ENCODE measurements at regions not wholly inside any gene's neighbourhood (a gene's known extent, or its start where the extent isn't known, plus 50 kb on each side); places are given as distances from the start of the nearest gene placed in this dataset.

- no peak overlapping the region for H3K4me3 ChIP-seq (ENCODE audit: low read length)
- H3K27me3 ChIP-seq (ENCODE audit: insufficient read depth, low read length), result peaks cover 77% of the 10 kb centered on the region
- H3K9ac ChIP-seq (ENCODE audit: low read depth, low read length), result no peak overlapping the region
- no peak overlapping the region for H3K27ac ChIP-seq (ENCODE audit: low read length)
- H3K4me1 ChIP-seq (ENCODE audit: insufficient read depth, low read length), result peaks cover 12% of the 10 kb centered on the region; the same call in 1 of the 2 replicates
- no peaks in the 10 kb centered on the region for H3K36me3 ChIP-seq (ENCODE audit: insufficient read depth, low read depth, low read length)
- no peaks in the 10 kb centered on the region for H3K9me3 ChIP-seq (ENCODE audit: insufficient read depth, low read depth, low read length)
Observed at GRCh38 chr17:72408641-72409040, 287.8 kb downstream of the SOX9 start.

- H3K9me3 ChIP-seq (ENCODE audit: insufficient read depth, low read depth, low read length), result no peaks in the 10 kb centered on the region
- H3K27me3 ChIP-seq (ENCODE audit: insufficient read depth, low read length), result peaks cover 73% of the 10 kb centered on the region
- no peak overlapping the region for H3K4me3 ChIP-seq (ENCODE audit: low read length)
- H3K4me1 ChIP-seq (ENCODE audit: insufficient read depth, low read length), result peaks cover 12% of the 10 kb centered on the region; the same call in 1 of the 2 replicates
- no peaks in the 10 kb centered on the region for H3K36me3 ChIP-seq (ENCODE audit: insufficient read depth, low read depth, low read length)
- H3K27ac ChIP-seq (ENCODE audit: low read length), result no peak overlapping the region
- no peak overlapping the region for H3K9ac ChIP-seq (ENCODE audit: low read depth, low read length)
Observed at GRCh38 chr17:72409405-72410002, 288.7 kb downstream of the SOX9 start.

- Histone ChIP-seq H3K9ac (ENCODE audit: low read depth, low read length) (no peak overlapping the region), H3K27ac (ENCODE audit: low read length) (no peak overlapping the region), H3K36me3 (ENCODE audit: insufficient read depth, low read depth, low read length) (no peaks in the 10 kb centered on the region), H3K4me1 (ENCODE audit: insufficient read depth, low read length) (peaks cover 15% of the 10 kb centered on the region; the same call in 1 of the 2 replicates), H3K27me3 (ENCODE audit: insufficient read depth, low read length) (peaks cover 57% of the 10 kb centered on the region), H3K9me3 (ENCODE audit: insufficient read depth, low read depth, low read length) (no peaks in the 10 kb centered on the region), H3K4me3 (ENCODE audit: low read length) (no peak overlapping the region)
Observed at GRCh38 chr17:72411124-72411563, 290.3 kb downstream of the SOX9 start.

- Histone ChIP-seq H3K4me3 (ENCODE audit: low read length) (no peak overlapping the region), H3K9me3 (ENCODE audit: insufficient read depth, low read depth, low read length) (peaks cover 11% of the 10 kb centered on the region; the same call in 1 of the 2 replicates), H3K36me3 (ENCODE audit: insufficient read depth, low read depth, low read length) (no peaks in the 10 kb centered on the region), H3K4me1 (ENCODE audit: insufficient read depth, low read length) (peaks cover 5% of the 10 kb centered on the region; the same call in 1 of the 2 replicates), H3K9ac (ENCODE audit: low read depth, low read length) (no peak overlapping the region), H3K27ac (ENCODE audit: low read length) (no peak overlapping the region), H3K27me3 (ENCODE audit: insufficient read depth, low read length) (peaks cover 42% of the 10 kb centered on the region)
Observed at GRCh38 chr17:72412650-72413076, 291.8 kb downstream of the SOX9 start.

- Histone ChIP-seq H3K9ac (ENCODE audit: low read depth, low read length) (no peak overlapping the region), H3K36me3 (ENCODE audit: insufficient read depth, low read depth, low read length) (no peaks in the 10 kb centered on the region), H3K27me3 (ENCODE audit: insufficient read depth, low read length) (peaks cover 35% of the 10 kb centered on the region), H3K27ac (ENCODE audit: low read length) (no peak overlapping the region), H3K9me3 (ENCODE audit: insufficient read depth, low read depth, low read length) (peaks cover 16% of the 10 kb centered on the region; the same call in 1 of the 2 replicates), H3K4me3 (ENCODE audit: low read length) (no peak overlapping the region), H3K4me1 (ENCODE audit: insufficient read depth, low read length) (peaks cover 3% of the 10 kb centered on the region; the same call in 1 of the 2 replicates)
Observed at GRCh38 chr17:72413077-72414031, 292.5 kb downstream of the SOX9 start.

- Histone ChIP-seq H3K9me3 (ENCODE audit: insufficient read depth, low read depth, low read length) (peaks cover 17% of the 10 kb centered on the region; the same call in 1 of the 2 replicates), H3K27ac (ENCODE audit: low read length) (no peak overlapping the region), H3K36me3 (ENCODE audit: insufficient read depth, low read depth, low read length) (no peaks in the 10 kb centered on the region), H3K4me1 (ENCODE audit: insufficient read depth, low read length) (peaks cover 3% of the 10 kb centered on the region; the same call in 1 of the 2 replicates), H3K9ac (ENCODE audit: low read depth, low read length) (no peak overlapping the region), H3K27me3 (ENCODE audit: insufficient read depth, low read length) (peaks cover 28% of the 10 kb centered on the region), H3K4me3 (ENCODE audit: low read length) (no peak overlapping the region)
Observed at GRCh38 chr17:72414032-72414396, 293.2 kb downstream of the SOX9 start.

- H3K4me1 ChIP-seq (ENCODE audit: insufficient read depth, low read length), result peaks cover 3% of the 10 kb centered on the region; the same call in 1 of the 2 replicates
- peaks cover 17% of the 10 kb centered on the region; the same call in 1 of the 2 replicates for H3K9me3 ChIP-seq (ENCODE audit: insufficient read depth, low read depth, low read length)
- no peak overlapping the region for H3K9ac ChIP-seq (ENCODE audit: low read depth, low read length)
- H3K27me3 ChIP-seq (ENCODE audit: insufficient read depth, low read length), result peaks cover 16% of the 10 kb centered on the region; the same call in 1 of the 2 replicates
- H3K27ac ChIP-seq (ENCODE audit: low read length), result no peak overlapping the region
- H3K4me3 ChIP-seq (ENCODE audit: low read length), result no peak overlapping the region
- H3K36me3 ChIP-seq (ENCODE audit: insufficient read depth, low read depth, low read length), result no peaks in the 10 kb centered on the region
Observed at GRCh38 chr17:72414967-72415853, 294.4 kb downstream of the SOX9 start.

- Histone ChIP-seq H3K9ac (ENCODE audit: low read depth, low read length) (no peak overlapping the region), H3K4me1 (ENCODE audit: insufficient read depth, low read length) (peaks cover 3% of the 10 kb centered on the region; the same call in 1 of the 2 replicates), H3K27ac (ENCODE audit: low read length) (no peak overlapping the region), H3K36me3 (ENCODE audit: insufficient read depth, low read depth, low read length) (no peaks in the 10 kb centered on the region), H3K9me3 (ENCODE audit: insufficient read depth, low read depth, low read length) (peaks cover 17% of the 10 kb centered on the region; the same call in 1 of the 2 replicates), H3K27me3 (ENCODE audit: insufficient read depth, low read length) (peaks cover 7% of the 10 kb centered on the region; the same call in 1 of the 2 replicates), H3K4me3 (ENCODE audit: low read length) (no peak overlapping the region)
Observed at GRCh38 chr17:72416054-72416675, 295.3 kb downstream of the SOX9 start.

- Histone ChIP-seq H3K9me3 (ENCODE audit: insufficient read depth, low read depth, low read length) (peaks cover 17% of the 10 kb centered on the region; the same call in 1 of the 2 replicates), H3K9ac (ENCODE audit: low read depth, low read length) (no peak overlapping the region), H3K27me3 (ENCODE audit: insufficient read depth, low read length) (no peaks in the 10 kb centered on the region), H3K27ac (ENCODE audit: low read length) (no peak overlapping the region), H3K4me1 (ENCODE audit: insufficient read depth, low read length) (peaks cover 3% of the 10 kb centered on the region; the same call in 1 of the 2 replicates), H3K36me3 (ENCODE audit: insufficient read depth, low read depth, low read length) (no peaks in the 10 kb centered on the region), H3K4me3 (ENCODE audit: low read length) (no peak overlapping the region)
Observed at GRCh38 chr17:72416905-72417304, 296.1 kb downstream of the SOX9 start.

GRCh38 chr17:72417627-72418026, 296.8 kb downstream of the SOX9 start:
- Histone ChIP-seq H3K4me1 (ENCODE audit: insufficient read depth, low read length) (peaks cover 3% of the 10 kb centered on the region; the same call in 1 of the 2 replicates), H3K4me3 (ENCODE audit: low read length) (no peak overlapping the region), H3K9me3 (ENCODE audit: insufficient read depth, low read depth, low read length) (peaks cover 17% of the 10 kb centered on the region; the same call in 1 of the 2 replicates), H3K36me3 (ENCODE audit: insufficient read depth, low read depth, low read length) (no peaks in the 10 kb centered on the region), H3K9ac (ENCODE audit: low read depth, low read length) (no peak overlapping the region), H3K27me3 (ENCODE audit: insufficient read depth, low read length) (no peaks in the 10 kb centered on the region), H3K27ac (ENCODE audit: low read length) (no peak overlapping the region)
